Keratinocyte (primary cell): ENCODE measurements at regions not wholly inside any gene's neighbourhood (a gene's known extent, or its start where the extent isn't known, plus 50 kb on each side); places are given as distances from the start of the nearest gene placed in this dataset.

Experiments used
- CTCF ChIP-seq, 3 experiments: IDR thresholded peaks in 1 of 3; conservative IDR thresholded peaks in 1 of 3; optimal IDR thresholded peaks in 1 of 3; 2 replicates in 2 of 3; 3 replicates in 1 of 3; pipeline versions ENCODE3 to v1.5.1; 2011; ENCODE audit warnings: low read length in 3 of 3, mild to moderate bottlenecking in 3 of 3, moderate library complexity in 2 of 3, control low read depth in 1 of 3, inconsistent platforms in 1 of 3; ENCODE audit not compliant: insufficient read depth in 2 of 3; ENCODE audit errors: extremely low read depth in 1 of 3
- EZH2 ChIP-seq: IDR thresholded peaks from one replicate; pipeline ENCODE4 v1.6.1; 2012; ENCODE audit warnings: inconsistent platforms, mild to moderate bottlenecking, low read length, moderate library complexity

DNA sequence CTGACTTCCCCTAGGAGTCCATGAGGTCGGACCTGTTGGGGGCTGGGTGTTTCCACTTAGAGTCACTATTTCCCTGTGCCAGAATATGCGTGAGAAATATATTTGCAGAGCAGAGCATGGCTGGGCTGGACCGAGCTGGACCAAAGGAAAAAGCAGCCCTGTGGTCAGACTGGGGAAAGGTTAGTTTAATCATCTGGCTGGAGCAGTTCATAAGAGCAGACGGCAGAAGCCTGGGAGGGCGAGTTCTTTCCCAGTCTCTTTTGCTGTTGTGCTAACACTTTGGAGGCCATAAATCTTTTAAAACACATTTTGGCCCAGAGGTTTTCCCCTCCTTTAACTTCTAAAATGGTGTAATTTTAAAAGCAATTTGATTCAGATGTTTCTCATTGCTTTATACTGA is 66.5 kb downstream of the GLI2 start:
- TF ChIP-seq CTCF (optimal IDR thresholded peaks at IDR 0.05 in 1 of 3, IDR thresholded peaks at IDR 0.05 in 1 of 3, conservative IDR thresholded peaks at IDR 0.05 in 1 of 3; ENCODE audit: extremely low read depth in 1 of 3, insufficient read depth in 2 of 3, low read length in 3 of 3) (no peak), EZH2 (no peak)
